Thyroid gland (tissue), 4 donors: ENCODE measurements at regions not wholly inside any gene's neighbourhood (a gene's known extent, or its start where the extent isn't known, plus 50 kb on each side); places are given as distances from the start of the nearest gene placed in this dataset.

Experiments used
- POLR2A ChIP-seq, 2 donors: fragments of 450-650 bp; IDR thresholded peaks; one replicate each; pipeline ENCODE4 v1.6.1; 2017; ENCODE audit warnings: antibody characterized with exemption in 2 of 2, mild to moderate bottlenecking in 2 of 2, moderate library complexity in 1 of 2
- TF ChIP-seq, protein P1 (sequence below), 6 experiments: fragments of 200-600 bp in 3 of 6; fragments of 450-650 bp in 3 of 6; sonication (generic) in 3 of 6; IDR thresholded peaks; one replicate each; pipeline ENCODE4 v1.5.1; 2016 to 2019; ENCODE audit warnings: antibody characterized with exemption in 6 of 6, mild to moderate bottlenecking in 2 of 6, inconsistent platforms in 1 of 6, moderate library complexity in 1 of 6

DNA sequence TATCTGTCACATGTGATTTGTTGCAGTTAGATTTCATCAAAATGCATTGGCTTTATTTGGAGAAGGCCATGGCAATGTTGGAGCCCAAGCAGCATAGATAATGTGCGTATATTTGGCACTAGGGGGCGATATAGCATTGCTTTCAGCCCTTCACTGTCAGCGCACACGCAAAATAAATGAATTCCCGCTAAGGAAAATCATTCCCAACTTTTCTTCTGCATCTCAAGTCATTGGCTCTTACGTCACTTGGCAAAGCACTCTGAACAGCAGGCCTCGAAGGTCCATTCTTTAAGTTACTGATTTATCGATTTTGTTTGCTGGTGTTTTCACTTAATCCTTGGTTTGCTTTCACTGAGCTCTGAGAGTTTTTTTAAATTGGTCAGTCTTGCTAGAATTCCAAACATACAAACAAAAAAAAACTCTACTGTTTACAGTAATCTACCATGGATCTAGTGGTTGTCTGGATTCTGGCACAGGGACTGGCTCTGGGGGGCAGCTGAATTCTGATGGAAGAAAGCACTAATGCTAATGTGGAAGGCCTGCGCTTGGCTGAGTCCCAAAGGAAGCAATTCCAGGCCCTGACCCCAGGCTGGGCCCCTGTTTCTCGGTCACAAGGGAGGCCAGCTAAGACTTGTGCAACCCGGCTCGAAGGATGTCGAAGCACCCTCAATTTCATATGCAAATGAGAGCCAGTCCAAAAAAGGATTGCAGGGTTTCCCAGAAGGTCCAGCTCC, 97.7 kb upstream of the IPO5 start:
- no peak for TF ChIP-seq POLR2A (IDR thresholded peaks at IDR 0.05)
- TF ChIP-seq, protein P1, sequence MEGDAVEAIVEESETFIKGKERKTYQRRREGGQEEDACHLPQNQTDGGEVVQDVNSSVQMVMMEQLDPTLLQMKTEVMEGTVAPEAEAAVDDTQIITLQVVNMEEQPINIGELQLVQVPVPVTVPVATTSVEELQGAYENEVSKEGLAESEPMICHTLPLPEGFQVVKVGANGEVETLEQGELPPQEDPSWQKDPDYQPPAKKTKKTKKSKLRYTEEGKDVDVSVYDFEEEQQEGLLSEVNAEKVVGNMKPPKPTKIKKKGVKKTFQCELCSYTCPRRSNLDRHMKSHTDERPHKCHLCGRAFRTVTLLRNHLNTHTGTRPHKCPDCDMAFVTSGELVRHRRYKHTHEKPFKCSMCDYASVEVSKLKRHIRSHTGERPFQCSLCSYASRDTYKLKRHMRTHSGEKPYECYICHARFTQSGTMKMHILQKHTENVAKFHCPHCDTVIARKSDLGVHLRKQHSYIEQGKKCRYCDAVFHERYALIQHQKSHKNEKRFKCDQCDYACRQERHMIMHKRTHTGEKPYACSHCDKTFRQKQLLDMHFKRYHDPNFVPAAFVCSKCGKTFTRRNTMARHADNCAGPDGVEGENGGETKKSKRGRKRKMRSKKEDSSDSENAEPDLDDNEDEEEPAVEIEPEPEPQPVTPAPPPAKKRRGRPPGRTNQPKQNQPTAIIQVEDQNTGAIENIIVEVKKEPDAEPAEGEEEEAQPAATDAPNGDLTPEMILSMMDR (IDR thresholded peaks at IDR 0.05): peak; percentile 52 to 89 (median 74)
